SK-N-SH treated with all-trans-retinoic acid at 6 μM for 48 hours (cell line): ENCODE measurements at regions not wholly inside any gene's neighbourhood (a gene's known extent, or its start where the extent isn't known, plus 50 kb on each side); places are given as distances from the start of the nearest gene placed in this dataset.

Experiments
- ARNTL ChIP-seq: fragments of 450-650 bp; formaldehyde crosslinking; IDR thresholded peaks from 2 replicates; pipeline ENCODE4 v1.5.0; 2020; ENCODE audit warnings: low read depth, mild to moderate bottlenecking, moderate library complexity, borderline replicate concordance
- ISL1 ChIP-seq: fragments of 250-450 bp; sonication (Bioruptor Pico); IDR thresholded peaks from 2 replicates; pipeline ENCODE4 v2.1.2; 2022; ENCODE audit warnings: mild to moderate bottlenecking, moderate library complexity
- OSR1 ChIP-seq: fragments of 250-450 bp; sonication (Bioruptor Pico); IDR thresholded peaks from 2 replicates; pipeline ENCODE4 v1.8.0; 2022; ENCODE audit warnings: moderate library complexity, mild to moderate bottlenecking, inconsistent platforms
- ZFP3 ChIP-seq: fragments of 250-450 bp; sonication (Bioruptor Pico); IDR thresholded peaks from 2 replicates; pipeline ENCODE4 v1.5.0; 2020; ENCODE audit warnings: mild to moderate bottlenecking, moderate library complexity
- ZNF565 ChIP-seq: fragments of 450-650 bp; formaldehyde crosslinking; conservative IDR thresholded peaks from 2 replicates; pipeline ENCODE4 v1.5.0; 2020; ENCODE audit warnings: low read depth, mild to moderate bottlenecking, moderate library complexity
- TF ChIP-seq, protein P1 (sequence below): fragments of 250-450 bp; sonication (Bioruptor Pico); IDR thresholded peaks from 2 replicates; pipeline ENCODE4 v1.8.0; 2020; ENCODE audit warnings: mild to moderate bottlenecking, moderate library complexity, borderline replicate concordance

DNA sequence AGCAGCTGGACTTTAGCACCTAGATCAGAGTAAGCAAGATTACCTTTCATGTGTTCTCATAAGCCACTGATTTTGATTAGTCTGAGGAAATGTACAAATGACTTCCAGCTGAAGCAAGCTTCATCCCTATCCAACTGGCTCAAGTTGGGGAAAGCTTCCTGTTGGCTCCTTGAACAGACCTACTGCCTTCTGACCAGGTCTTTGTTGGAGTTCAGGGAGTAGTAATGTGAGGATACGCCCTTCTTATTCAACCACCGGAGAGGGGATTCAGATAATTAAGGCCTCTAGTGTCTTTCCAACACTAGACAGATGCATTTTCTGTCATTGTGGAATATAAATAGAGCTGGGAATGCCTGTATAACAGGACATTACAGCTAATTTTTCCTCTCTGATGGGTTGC lies 268.9 kb downstream of the TGFB2 start:
- no peak for TF ChIP-seq ZFP3
- TF ChIP-seq ISL1 (CRISPR knock-in tag), result no peak
- TF ChIP-seq ZNF565 (CRISPR knock-in tag), result no peak
- no peak for TF ChIP-seq OSR1
- TF ChIP-seq, protein P1, sequence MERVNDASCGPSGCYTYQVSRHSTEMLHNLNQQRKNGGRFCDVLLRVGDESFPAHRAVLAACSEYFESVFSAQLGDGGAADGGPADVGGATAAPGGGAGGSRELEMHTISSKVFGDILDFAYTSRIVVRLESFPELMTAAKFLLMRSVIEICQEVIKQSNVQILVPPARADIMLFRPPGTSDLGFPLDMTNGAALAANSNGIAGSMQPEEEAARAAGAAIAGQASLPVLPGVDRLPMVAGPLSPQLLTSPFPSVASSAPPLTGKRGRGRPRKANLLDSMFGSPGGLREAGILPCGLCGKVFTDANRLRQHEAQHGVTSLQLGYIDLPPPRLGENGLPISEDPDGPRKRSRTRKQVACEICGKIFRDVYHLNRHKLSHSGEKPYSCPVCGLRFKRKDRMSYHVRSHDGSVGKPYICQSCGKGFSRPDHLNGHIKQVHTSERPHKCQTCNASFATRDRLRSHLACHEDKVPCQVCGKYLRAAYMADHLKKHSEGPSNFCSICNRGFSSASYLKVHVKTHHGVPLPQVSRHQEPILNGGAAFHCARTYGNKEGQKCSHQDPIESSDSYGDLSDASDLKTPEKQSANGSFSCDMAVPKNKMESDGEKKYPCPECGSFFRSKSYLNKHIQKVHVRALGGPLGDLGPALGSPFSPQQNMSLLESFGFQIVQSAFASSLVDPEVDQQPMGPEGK (CRISPR knock-in tag), result no peak
- no peak for TF ChIP-seq ARNTL (CRISPR knock-in tag)
